CD4-positive, alpha-beta T cell treated with Interleukin-6 at 100 ng/mL for 8 hours (primary cell): ENCODE measurements at regions not wholly inside any gene's neighbourhood (a gene's known extent, or its start where the extent isn't known, plus 50 kb on each side); places are given as distances from the start of the nearest gene placed in this dataset.

ENCODE experiments used
- DNase-seq: peaks from one replicate; pipeline ENCODE4 v3.0.0-alpha.2; 2020; ENCODE audit warnings: mixed read lengths, low spot score

DNA sequence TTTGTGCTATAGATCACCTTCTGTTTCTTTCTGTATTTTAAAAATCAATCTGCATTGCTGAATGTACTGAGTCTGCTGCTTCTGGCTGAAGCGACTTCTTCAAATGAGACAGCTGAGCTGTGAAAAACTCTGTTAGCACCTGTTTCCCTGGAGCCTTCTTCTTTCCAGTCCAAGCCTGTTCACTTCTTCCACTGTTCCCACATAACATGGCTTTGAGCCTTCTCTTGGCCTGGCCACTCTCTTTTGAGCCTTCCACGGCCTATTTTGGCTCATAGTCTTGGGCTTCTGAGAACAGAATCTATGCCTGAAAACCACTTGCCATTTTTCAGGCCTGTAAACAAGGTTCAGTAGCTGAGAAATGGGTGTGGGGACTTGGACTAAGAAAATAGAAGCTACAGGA is 132.9 kb upstream of the IGFBP7 start:
- no peak for DNase-seq

DNA sequence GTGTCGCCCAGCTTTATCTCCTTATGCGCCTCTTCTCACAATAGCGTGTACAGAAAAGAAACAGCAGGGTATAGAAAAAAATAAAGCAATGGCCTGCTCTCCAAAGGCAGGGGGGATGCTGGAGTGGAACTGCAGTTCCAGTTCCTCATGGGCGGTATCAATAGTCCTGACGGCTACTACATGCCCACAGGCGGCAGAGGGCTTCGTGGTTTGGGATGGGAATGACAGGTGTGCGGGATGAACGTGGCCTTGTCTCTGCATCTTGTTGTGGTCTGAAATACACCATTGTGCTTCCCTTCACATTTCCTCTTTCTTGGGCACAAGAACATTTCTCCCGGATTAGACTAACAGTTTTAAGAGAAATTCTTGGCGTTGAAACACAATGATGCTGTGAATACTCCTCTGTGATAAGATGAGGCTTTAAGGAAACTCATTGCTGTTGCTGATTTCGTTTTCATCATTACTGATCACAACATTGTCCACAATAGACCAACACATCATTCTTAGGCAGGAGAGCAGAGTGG is 124.1 kb upstream of the IGFBP7 start:
- DNase-seq: no peak

DNA sequence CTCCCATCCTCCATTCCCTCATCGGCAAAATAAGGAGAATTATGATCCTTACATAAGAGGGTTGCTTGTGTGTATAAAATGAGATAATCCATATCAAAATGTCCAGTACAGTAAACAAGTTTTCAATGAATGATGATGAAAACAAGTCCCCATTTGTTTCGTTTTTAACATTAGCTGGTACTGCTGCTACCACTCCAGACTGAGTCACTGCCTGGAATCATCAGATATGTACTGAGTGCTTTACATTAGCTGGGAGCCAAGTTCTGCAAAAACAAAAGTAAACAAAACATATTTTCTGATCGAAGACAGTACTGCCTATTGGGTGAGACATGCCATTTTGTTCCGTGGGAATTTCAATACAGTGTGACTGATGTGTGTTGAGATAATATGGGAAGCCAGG is 123.2 kb upstream of the IGFBP7 start:
- no peak for DNase-seq

DNA sequence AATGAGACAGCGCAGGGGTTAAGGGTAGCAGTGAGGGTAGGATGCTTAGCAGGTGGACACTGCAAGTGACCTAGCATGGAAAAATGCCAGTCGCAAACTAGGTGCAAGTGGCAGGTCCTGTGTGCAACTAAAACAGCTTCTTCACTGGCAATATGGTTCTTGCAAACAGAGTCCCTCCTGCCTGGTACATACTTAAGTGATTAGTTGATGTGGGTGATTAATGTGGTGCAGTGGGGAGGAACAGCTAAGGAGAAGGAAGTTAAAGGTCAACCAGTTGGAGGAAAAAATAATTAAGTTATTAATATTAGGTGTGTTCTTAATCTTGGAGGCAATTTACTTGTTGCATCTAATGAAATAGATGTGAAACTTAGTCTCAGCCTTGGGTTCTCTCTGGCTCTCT is 121.6 kb upstream of the IGFBP7 start:
- DNase-seq: no peak

DNA sequence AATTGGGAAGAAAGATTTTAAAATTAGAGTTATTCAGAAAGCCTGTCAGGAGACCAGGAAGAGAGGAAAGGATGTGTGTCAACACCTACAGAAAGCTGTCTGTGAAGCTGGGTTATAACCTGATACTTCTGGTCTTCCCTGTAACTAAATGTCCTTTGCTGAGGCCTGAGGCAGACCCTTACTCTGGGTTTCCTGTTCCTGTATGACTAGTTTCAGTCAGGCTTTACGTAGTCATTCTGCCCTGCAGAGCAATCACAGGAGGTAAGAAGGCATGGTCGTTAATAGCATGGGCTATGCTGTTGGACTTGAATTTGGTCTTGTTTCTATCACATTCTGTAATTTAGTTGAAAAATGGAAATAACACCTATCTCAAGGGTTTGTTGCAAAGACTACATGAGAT is 110.5 kb upstream of the IGFBP7 start:
- no peak for DNase-seq

DNA sequence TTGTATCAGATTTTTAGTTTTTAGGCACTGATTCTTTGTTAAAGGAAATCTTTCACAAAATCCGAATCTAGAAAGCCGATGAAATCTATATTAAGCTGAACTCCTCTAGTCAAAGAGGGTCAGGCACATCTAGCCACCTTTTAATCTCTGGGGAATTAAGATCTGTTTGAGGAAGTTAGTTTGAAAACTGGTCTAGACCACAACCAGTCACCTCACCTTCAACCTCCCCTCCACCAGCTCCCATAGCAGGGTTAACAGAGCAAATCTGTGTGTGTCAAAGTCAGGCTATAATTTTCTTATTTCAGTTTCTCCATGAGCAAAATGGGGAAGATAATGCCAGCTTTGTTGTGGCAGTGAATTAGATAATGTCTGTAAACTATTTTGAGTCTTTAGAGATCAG is 110.0 kb upstream of the IGFBP7 start:
- no peak for DNase-seq

DNA sequence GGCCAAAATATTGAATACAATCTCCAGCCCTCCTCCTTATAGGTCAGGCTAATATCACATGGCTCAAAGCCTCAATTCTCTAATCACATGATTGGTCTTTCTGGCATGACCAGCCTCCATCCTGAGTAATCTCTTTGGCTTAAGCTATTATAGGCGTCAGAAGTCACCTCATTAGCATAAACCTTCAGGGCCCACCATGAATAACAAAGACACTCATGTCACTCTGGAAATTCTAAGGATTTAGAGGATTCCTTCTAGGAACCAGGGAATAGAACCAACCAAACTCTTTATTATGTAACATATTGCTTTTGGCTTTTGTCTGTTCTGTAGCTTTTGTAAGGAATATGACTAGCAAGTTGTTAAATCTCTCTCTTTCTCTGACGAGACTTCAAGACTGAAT is 109.2 kb upstream of the IGFBP7 start:
- no peak for DNase-seq

DNA sequence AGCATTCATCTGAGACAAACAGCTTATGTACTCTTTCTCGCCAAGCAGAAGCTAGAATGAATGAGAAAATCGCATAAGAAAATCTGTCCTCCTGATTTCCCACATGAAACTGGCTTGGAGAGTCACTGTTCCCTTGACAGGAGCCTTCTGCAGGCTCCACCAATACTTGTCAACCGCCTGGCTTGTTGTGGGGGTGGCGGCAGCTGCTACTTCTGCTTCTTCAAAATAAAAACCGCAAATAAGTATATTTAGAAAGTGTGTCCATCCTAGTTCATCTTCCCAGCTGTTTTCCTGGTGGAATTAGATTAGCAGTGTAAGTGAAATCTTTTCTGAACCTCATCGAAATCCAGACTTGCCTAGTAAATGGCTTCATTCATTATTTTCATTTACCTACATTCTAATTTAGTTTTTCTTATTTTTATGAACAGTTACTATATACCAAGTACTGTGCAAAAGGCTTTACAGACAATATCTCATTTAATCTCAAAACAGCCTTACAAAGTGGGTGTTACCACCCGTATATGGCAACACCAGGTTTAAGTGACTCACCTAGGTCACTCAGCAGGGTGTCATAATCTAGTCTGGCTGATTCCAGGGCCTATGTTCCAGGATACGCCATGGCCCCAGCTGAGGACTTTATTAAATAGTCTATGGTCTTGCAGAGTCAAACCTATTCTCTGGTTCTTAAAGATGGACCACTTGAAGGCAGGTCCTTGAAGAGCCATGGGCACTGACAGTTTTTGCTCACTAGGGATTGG is 104.6 kb upstream of the IGFBP7 start:
- DNase-seq: no peak

DNA sequence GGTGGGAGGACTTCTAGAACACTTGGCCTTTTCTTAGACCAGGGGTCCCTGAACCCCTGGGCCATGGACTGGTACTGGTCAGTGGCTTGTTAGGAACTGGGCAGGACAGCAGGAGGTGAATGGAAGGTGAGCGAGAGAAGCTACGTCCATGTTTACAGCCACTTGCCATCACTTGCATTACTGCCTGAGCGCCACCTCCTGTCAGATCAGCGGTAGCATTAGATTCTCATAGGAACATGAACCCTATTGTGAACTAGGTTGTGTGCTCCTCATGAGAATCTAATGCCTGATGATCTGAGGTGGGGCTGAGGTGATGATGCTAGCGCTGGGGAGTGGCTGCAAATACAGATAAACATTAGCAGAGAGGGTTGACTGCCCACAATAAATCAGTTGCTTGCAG is 100.9 kb upstream of the IGFBP7 start:
- no peak for DNase-seq

DNA sequence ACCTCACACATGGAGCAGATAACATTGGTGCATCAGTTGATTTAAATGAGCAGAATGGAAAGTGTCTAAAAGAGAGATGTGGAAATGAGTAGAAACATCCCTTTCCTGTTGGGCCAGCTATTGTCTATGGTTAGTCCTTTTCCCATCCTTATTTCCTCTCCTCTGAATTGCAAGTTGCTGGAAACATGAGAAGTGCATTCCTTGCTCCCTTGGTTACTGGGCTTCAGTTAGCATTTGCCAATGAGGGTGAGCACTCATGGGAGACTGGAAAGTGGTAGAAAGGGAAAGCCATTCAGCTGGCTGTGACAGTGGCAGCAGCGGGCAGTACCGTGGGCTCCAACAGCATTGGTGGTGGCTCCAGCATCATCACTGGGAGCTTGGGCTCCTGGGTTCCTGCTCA is 96.0 kb upstream of the IGFBP7 start:
- DNase-seq: no peak

DNA sequence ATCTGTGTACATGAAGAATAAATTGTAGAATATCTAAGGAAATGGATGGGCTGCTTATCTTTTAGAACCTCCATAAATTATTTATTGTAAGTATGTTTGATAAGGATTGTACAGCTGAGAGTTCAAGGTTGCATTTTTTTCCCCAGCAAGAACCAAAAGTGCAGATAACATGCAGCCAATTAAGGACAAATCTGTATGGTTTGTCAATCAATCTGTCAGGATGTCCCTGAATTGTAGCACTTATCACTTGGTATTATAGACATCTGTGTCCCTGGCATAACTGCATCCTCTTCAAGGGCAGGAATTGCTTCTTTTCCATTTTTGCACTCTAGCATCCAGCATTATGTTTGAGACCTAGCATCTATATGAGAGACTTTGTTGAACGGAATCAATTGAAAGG is 95.4 kb upstream of the IGFBP7 start:
- no peak for DNase-seq

DNA sequence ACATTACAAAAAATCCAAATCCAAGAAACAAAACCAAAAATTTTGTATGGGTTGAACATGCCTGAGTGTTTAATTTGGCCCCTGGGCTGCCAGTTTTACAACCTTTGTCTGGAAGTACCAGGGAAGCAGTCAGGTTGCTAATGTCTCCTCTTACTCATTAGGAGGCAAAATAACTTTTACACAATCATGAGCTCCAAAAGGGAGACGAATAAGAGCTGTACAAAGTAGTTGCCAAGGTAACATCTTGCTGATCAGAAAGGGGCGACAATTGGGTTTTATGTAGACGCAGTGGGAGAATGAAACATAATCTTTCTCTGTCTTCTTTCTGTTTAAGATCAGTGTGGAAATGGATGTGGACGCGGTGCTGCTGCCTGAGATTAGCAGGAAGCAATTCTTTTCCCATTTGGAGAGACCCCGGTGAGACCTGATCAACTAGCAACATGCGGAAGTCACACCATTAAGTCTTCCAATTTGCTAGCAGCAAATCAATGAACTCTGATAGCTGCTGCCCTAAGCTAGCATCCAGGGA is 90.7 kb upstream of the IGFBP7 start:
- no peak for DNase-seq

DNA sequence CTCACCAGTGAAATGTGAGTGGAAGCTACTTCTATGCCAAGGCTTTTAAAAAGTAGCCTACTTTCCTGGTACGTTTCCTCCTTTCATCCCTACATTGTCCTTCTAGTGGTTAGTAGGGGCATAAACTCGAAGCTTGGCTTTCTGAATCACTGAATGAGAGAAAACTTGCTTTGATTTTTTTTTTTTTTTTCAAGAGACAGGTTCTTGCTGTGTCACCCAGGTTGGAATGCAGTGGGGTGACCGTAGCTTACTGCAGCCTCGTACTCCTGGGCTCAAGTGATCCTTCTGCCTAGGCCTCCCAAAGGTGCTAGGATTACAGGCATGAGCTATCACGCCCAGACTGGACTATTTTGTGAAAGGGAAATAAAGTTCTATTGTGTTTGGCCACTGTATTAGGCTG is 89.1 kb upstream of the IGFBP7 start:
- no peak for DNase-seq

DNA sequence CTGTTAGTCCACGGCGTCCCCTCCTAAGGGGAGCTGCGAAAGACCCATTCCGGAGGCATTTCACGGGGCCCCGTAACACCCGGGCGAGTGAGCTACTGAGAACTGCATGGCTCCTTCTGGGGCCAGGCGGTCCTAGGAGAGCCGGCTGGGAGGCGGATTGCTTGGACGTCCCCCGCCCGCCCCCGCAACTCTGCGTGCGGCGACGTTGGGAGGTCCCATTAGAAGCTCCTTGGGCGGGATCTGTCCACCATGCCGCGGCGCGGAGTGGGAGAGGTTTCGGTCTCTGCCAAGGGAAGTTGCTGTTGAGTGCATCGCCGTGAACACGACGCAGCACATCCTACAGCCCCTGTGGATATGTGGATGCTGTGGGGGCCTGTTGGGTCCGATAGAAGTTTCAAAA is 85.4 kb upstream of the IGFBP7 start:
- no peak for DNase-seq

DNA sequence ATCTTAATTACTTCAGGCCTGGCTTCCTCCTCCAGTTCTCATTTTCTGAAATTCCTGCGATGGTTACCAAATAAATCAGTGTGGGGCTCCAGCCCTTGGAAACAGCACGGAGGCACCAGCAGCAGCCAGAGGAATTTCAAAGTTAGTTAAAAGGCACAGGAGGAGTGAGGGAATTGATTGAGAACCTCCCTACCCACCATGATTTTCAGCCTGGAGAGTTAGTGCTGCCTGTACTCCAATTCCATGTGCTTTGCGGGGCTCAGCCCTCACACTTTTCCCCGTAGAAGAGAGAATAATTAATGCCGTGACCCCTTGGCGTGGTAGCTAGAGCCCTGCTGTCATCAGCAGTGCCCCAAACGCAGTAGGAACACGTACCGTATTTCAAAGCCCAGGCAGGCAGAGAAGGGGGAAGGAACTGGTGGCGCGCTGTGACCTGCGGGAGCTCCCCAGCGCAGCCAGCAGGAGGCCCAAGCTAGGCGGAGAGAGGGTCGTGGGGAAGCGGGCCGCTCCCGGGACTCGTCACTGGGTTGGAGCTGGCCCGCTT is 84.0 kb upstream of the IGFBP7 start:
- no peak for DNase-seq

DNA sequence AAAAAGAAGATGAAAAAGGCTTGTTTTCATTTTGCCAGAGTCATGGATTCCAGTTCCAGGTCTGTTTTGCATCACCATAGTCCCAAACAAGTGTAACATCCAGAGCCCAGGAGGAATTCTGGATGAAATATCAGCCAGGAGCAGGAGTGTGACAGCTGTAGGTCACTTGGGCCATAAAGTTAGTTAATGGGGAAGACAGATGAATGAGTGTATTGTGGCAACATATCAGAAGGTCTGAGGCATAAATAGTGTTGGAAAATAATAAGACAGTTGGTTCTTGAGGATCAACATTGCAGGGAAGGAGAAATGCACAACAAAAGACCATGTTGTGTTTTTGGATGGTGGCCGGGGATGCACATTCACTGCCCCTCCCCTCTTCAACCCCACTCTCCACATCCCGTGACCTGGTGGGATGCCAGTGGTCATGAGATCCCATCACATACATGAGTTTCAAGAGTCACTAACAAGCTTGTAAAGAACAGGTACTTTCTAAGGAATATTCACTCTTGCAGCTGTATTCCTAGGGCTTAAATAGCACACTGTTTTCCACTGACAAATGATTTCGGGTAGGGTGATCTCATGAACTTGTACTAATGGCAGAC is 83.1 kb upstream of the IGFBP7 start:
- DNase-seq: no peak

DNA sequence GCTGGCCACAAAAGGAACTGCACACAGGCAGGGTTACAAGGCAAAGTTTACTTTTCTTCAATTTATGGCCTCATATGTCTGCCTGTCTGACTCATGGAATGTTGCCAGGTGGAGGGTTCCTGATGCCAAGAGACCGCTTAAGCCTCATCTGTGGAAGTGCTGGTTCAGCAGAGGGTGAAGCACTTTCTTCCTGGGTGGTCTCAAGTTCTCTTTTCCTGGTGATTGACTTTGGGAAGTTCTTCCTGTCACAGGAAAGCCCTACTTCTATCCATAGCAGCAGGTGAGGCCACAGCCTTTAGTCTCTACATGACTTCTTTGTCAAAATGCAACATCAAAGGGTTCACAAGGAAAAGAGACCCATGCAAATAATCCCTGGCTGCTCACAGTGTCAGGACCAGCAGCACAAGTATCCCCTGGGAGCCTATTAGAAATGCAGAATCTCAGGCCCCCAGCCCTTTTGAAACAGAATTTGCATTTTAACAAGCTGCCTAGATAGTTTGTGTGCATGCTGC is 81.4 kb upstream of the IGFBP7 start:
- DNase-seq: no peak

DNA sequence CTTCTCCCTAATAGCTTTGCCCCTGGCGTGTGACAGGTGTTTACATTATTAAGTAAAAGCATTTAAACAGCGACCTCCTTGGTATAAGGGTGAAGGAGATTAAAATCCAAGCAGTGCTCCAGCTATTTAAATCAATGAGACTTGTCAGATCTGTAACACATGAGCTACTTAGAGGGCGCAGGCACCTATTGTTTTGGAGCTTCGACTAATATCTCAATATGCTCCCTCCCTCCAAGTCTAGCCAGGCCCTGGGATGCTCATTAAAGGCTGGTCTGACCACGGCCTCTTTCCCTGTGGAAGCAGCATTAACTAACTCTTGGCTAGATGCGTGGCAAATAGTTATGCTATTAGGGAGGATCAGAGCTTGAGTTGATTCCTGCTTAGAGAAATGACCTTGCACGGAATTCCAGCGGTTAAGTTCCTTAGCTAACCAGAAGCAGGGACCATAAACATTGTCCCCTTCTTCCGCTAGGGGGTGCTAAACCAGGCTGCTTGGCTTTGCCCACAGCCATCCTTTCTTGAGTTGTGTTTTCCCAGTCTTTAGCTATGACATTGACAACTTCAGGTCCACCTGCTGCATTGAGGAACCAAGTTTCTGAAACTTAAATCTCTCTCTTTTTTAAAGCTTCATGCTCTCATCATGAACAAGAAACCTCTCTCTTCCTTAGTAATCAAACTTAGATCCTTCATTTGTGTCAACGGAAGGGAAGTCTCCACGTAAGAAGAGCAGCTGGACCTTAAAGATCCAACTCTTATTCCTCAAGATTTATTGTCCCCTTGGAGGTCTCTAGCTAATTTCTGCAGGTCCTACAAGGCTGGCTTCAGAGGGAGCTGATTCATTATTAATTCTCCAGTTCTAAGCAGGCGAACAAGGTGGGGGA is 80.7 kb upstream of the IGFBP7 start:
- DNase-seq: no peak

DNA sequence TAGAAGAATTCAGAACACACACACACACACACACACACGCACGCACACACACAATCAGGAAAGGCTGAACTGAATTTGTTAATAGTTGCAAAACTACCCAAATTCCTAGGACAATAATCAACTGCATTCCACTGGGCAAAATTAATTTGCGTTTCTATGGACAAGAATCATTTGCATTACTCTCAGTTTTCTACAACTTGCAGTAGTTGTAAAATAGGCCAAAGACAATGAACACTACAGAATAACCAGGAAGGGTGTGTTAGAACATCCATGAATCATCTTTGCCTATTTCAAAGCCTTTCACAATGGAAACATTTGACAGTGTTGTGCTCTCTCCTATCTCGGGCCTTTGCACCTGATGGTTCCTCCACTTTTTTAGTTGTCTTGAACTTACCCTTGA is 77.1 kb upstream of the IGFBP7 start:
- DNase-seq: no peak

DNA sequence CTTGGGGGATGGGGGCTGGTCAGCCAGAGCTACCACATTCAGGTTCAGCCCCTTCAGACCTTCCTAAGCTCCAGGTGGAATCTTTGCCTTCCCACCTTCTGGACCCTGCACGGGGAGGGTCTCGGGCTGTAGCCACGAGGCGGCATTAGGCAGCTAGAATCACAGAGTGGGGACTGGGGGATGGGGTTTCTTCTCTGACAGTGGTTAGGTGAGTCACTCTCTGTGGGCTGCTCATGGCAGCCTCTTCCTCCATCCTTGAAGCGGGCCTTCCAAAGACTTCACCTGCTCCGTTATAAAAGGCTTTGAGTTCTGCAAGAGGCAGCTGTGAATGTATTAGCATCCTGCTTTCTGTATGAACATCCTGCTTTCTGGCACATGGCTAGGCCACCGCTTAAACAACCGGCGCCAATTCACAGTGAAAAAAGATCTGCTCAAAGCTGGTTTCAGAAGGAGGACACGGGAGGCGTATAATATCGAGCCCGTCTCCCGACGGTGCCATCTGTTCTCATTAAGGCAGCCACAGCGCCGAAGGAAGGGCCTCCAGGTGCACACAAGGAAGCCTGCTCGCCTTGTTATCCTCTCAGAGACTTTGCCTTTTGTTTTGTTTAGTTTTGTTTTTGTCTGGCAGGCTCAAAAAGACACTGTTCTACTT is 74.3 kb upstream of the IGFBP7 start:
- no peak for DNase-seq

DNA sequence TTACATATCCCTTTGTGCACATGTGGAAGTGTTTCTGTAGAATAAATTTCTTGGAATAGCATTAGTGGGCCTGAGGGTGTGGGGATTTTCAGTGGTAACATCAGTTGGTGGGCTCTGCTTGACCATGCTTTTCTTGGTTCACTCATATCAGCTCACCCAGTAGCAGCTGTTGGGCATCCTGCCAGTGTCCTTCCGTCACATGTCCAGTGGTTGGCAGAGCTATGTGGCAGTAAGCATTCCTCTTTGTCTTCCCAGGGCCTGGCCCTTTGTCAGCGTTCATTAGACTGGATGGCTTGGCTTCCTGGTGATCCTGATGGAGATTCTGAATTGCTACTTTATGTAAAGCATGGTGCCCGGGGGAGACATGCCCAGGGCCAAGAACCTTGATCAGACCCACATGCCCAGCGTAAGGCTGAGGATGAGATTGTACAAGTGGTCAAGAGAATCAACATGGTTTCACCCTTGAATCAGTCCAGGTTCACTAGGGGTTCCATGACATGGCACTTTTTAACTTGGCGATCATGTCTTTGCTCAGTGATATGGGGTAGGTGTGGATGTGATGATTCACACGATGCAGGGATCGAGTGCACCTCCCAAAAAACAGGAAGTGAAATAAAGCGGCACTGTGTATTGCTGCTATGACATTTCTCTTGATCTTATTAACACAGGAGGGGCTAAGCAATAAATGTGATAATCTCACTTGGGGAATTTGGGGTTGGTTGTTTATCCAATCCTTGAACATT is 72.1 kb upstream of the IGFBP7 start:
- no peak for DNase-seq
